Activated CD4-positive, alpha-beta T cell treated with anti-CD3 and anti-CD28 coated beads, Interleukin-2, amount 50 U/mL, for 24 hours (primary cell): ENCODE measurements at regions not wholly inside any gene's neighbourhood (a gene's known extent, or its start where the extent isn't known, plus 50 kb on each side); places are given as distances from the start of the nearest gene placed in this dataset.
"Not testable (repeated sequence)": the region's sequence is repeated elsewhere in the genome, so short reads cannot be mapped to it uniquely, and the experiment has no call there.

ENCODE experiments used
- DNase-seq, 2 donors: peaks; one replicate each; pipeline ENCODE4 v3.0.0-alpha.2; 2020; ENCODE audit warnings: low read depth in 1 of 2, low spot score in 1 of 2

GRCh38 chr16:87140211-87141200 lies 176.7 kb downstream of the C16orf95 start:
- DNase-seq, result no peak

GRCh38 chr16:87141402-87141801 lies 175.8 kb downstream of the C16orf95 start:
- no peak for DNase-seq

GRCh38 chr16:87143661-87144121 lies 173.5 kb downstream of the C16orf95 start:
- no peak for DNase-seq

- no peak for DNase-seq
Observed at GRCh38 chr16:87144232-87144631, 173.0 kb downstream of the C16orf95 start.

GRCh38 chr16:87145181-87146176 lies 171.7 kb downstream of the C16orf95 start:
- no peak for DNase-seq

- DNase-seq, result no peak
Observed at GRCh38 chr16:87146676-87147075, 170.5 kb downstream of the C16orf95 start.

- DNase-seq, result no peak
Observed at GRCh38 chr16:87149051-87149450, 168.1 kb downstream of the C16orf95 start.

- no peak for DNase-seq
Observed at GRCh38 chr16:87150262-87150661, 166.9 kb downstream of the C16orf95 start.

GRCh38 chr16:87150681-87151280 lies 166.4 kb downstream of the C16orf95 start:
- no peak for DNase-seq

GRCh38 chr16:87152221-87152755 lies 164.9 kb downstream of the C16orf95 start:
- no peak for DNase-seq

- DNase-seq, result no peak
Observed at GRCh38 chr16:87153326-87153725, 163.9 kb downstream of the C16orf95 start.

GRCh38 chr16:87155315-87155714 lies 161.9 kb downstream of the C16orf95 start:
- DNase-seq, result not testable (repeated sequence)

- no peak for DNase-seq
Observed at GRCh38 chr16:87156195-87156594, 161.0 kb downstream of the C16orf95 start.

GRCh38 chr16:87160234-87160636 lies 157.0 kb downstream of the C16orf95 start:
- DNase-seq, result no peak

GRCh38 chr16:87160701-87161337 lies 156.4 kb downstream of the C16orf95 start:
- no peak for DNase-seq

- DNase-seq, result not testable (repeated sequence)
Observed at GRCh38 chr16:87161410-87161809, 155.8 kb downstream of the C16orf95 start.

GRCh38 chr16:87161822-87162676 lies 155.1 kb downstream of the C16orf95 start:
- no peak for DNase-seq

- not testable (repeated sequence) for DNase-seq
Observed at GRCh38 chr16:87162799-87163198, 154.4 kb downstream of the C16orf95 start.

GRCh38 chr16:87163637-87164036 lies 153.6 kb downstream of the C16orf95 start:
- no peak for DNase-seq
